CD4-positive, alpha-beta T cell (primary cell): ENCODE measurements at regions not wholly inside any gene's neighbourhood (a gene's known extent, or its start where the extent isn't known, plus 50 kb on each side); places are given as distances from the start of the nearest gene placed in this dataset.

Source experiments
- ATAC-seq: fragments of 200-7000 bp; cut with Tn5 transposase; one replicate; pipeline ENCODE4 v1.10.0; 2022; ENCODE audit warnings: mild to moderate bottlenecking; ENCODE audit not compliant: poor library complexity
- CTCF ChIA-PET: fragments of 350-600 bp; sonication (Branson Sonifier 250); formaldehyde crosslinking; loops from one replicate; lab custom pipeline; 2021; ENCODE audit warnings: antibody characterized with exemption, inconsistent platforms; lab: Charles Lee
- POLR2A ChIA-PET: fragments of 350-600 bp; sonication (Branson Sonifier 250); formaldehyde crosslinking; loops from one replicate; lab custom pipeline; 2021; ENCODE audit warnings: antibody characterized with exemption, inconsistent platforms; lab: Charles Lee
- DNase-seq, 14 experiments: peaks; one replicate each; pipeline ENCODE4 v3.0.0-alpha.2; 2013 to 2020; ENCODE audit warnings: mixed read lengths in 2 of 14
- H3K27ac ChIP-seq, 2 donors: one replicate each; pipeline versions ENCODE4 v1.5.1 to v1.7.0; 2013; ENCODE audit warnings: low read length in 2 of 2, low read depth in 1 of 2, mild to moderate bottlenecking in 1 of 2
- H3K27me3 ChIP-seq, 2 experiments: 1 replicate in 1 of 2; 2 replicates in 1 of 2; pipeline versions ENCODE4 v1.6.1 to v1.7.0; 2013; ENCODE audit warnings: low read length in 2 of 2, control low read depth in 1 of 2, mild to moderate bottlenecking in 1 of 2, moderate library complexity in 1 of 2; ENCODE audit not compliant: insufficient read depth in 2 of 2, control insufficient read depth in 1 of 2
- H3K36me3 ChIP-seq: one replicate; pipeline ENCODE4 v1.6.1; 2013; ENCODE audit warnings: low read length, control low read depth; ENCODE audit not compliant: insufficient read depth
- H3K4me1 ChIP-seq: one replicate; pipeline ENCODE4 v1.6.1; 2013; ENCODE audit warnings: low read length, control low read depth; ENCODE audit not compliant: insufficient read depth
- H3K4me3 ChIP-seq: one replicate; pipeline ENCODE4 v1.5.1; 2013; ENCODE audit warnings: mild to moderate bottlenecking, low read length, moderate library complexity
- H3K9me3 ChIP-seq, 2 experiments: 1 replicate in 1 of 2; 2 replicates in 1 of 2; pipeline versions ENCODE4 v1.6.1 to v1.7.0; 2013; ENCODE audit warnings: low read length in 2 of 2, mild to moderate bottlenecking in 2 of 2, control low read depth in 1 of 2, moderate library complexity in 1 of 2; ENCODE audit not compliant: control insufficient read depth in 1 of 2, insufficient read depth in 1 of 2
- H3K27ac Mint-ChIP-seq: one replicate; pipeline ENCODE4 v1.8.0; 2020; ENCODE audit warnings: mixed read lengths
- H3K27me3 Mint-ChIP-seq: one replicate; pipeline ENCODE4 v1.8.0; 2021; ENCODE audit warnings: mixed read lengths
- H3K36me3 Mint-ChIP-seq: one replicate; pipeline ENCODE4 v1.8.0; 2021; ENCODE audit warnings: low read depth, mixed read lengths
- H3K4me1 Mint-ChIP-seq: one replicate; pipeline ENCODE4 v1.8.0; 2021; ENCODE audit warnings: low read depth, mixed read lengths
- H3K4me3 Mint-ChIP-seq: one replicate; pipeline ENCODE4 v1.8.0; 2020; ENCODE audit warnings: mild to moderate bottlenecking, mixed read lengths
- H3K9me3 Mint-ChIP-seq: one replicate; pipeline ENCODE4 v1.8.0; 2020; ENCODE audit warnings: mixed read lengths
- intact Hi-C, 2 experiments: fragments of 100-400 bp; cut with DNase I in 1 of 2; cut with micrococcal nuclease in 1 of 2; formaldehyde crosslinking; loops; one replicate each; pipeline versions ENCODE4 v1.15.1 to v1.9.0; 2023 to 2025; cut with DNase I, micrococcal nuclease
- TF ChIP-seq, protein P1 (sequence below): fragments of 200-600 bp; IDR thresholded peaks from one replicate; pipeline ENCODE4 v1.8.0; 2022; ENCODE audit warnings: antibody characterized with exemption, mild to moderate bottlenecking

GRCh38 chrX:139287155-139287924, 243.2 kb upstream of the F9 start:
- Mint-ChIP-seq H3K4me3 (no peak overlapping the region), H3K4me1 (no peaks in the 10 kb centered on the region), H3K27me3 (no peaks in the 10 kb centered on the region), H3K36me3 (no peaks in the 10 kb centered on the region), H3K27ac (no peak overlapping the region), H3K9me3 (no peaks in the 10 kb centered on the region)
- Histone ChIP-seq H3K4me3 (no peak overlapping the region), H3K9me3 (no peaks in the 10 kb centered on the region), H3K27me3 (no peaks in the 10 kb centered on the region), H3K27ac (no peak overlapping the region), H3K4me1 (no peaks in the 10 kb centered on the region), H3K36me3 (no peaks in the 10 kb centered on the region)
- ATAC-seq (no peak), DNase-seq (no peak)
- ChIA-PET POLR2A (no interaction called here), CTCF (no interaction called here)
- TF ChIP-seq, protein P1, sequence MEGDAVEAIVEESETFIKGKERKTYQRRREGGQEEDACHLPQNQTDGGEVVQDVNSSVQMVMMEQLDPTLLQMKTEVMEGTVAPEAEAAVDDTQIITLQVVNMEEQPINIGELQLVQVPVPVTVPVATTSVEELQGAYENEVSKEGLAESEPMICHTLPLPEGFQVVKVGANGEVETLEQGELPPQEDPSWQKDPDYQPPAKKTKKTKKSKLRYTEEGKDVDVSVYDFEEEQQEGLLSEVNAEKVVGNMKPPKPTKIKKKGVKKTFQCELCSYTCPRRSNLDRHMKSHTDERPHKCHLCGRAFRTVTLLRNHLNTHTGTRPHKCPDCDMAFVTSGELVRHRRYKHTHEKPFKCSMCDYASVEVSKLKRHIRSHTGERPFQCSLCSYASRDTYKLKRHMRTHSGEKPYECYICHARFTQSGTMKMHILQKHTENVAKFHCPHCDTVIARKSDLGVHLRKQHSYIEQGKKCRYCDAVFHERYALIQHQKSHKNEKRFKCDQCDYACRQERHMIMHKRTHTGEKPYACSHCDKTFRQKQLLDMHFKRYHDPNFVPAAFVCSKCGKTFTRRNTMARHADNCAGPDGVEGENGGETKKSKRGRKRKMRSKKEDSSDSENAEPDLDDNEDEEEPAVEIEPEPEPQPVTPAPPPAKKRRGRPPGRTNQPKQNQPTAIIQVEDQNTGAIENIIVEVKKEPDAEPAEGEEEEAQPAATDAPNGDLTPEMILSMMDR = no peak
- intact Hi-C loops = no loop called here

GRCh38 chrX:139286342-139286741, 244.2 kb upstream of the F9 start:
- H3K27ac Mint-ChIP-seq = no peak overlapping the region
- H3K36me3 ChIP-seq = no peaks in the 10 kb centered on the region
- DNase-seq = no peak
- no peak overlapping the region for H3K4me3 ChIP-seq
- no peaks in the 10 kb centered on the region for H3K9me3 ChIP-seq
- no peaks in the 10 kb centered on the region for H3K4me1 Mint-ChIP-seq
- no peak overlapping the region for H3K4me3 Mint-ChIP-seq
- intact Hi-C loops = no loop called here
- TF ChIP-seq, protein P1 = no peak
- ChIA-PET POLR2A (no interaction called here), CTCF (no interaction called here)
- no peaks in the 10 kb centered on the region for H3K4me1 ChIP-seq
- H3K36me3 Mint-ChIP-seq = no peaks in the 10 kb centered on the region
- no peaks in the 10 kb centered on the region for H3K9me3 Mint-ChIP-seq
- no peaks in the 10 kb centered on the region for H3K27me3 ChIP-seq
- H3K27me3 Mint-ChIP-seq = no peaks in the 10 kb centered on the region
- no peak overlapping the region for H3K27ac ChIP-seq
- no peak for ATAC-seq

- Histone ChIP-seq H3K4me3 (no peak overlapping the region), H3K27me3 (no peaks in the 10 kb centered on the region), H3K4me1 (no peaks in the 10 kb centered on the region), H3K27ac (no peak overlapping the region), H3K9me3 (no peaks in the 10 kb centered on the region), H3K36me3 (no peaks in the 10 kb centered on the region)
- TF ChIP-seq, protein P1 = no peak
- no peaks in the 10 kb centered on the region for H3K9me3 Mint-ChIP-seq
- H3K27ac Mint-ChIP-seq = no peak overlapping the region
- H3K27me3 Mint-ChIP-seq = no peaks in the 10 kb centered on the region
- no peaks in the 10 kb centered on the region for H3K36me3 Mint-ChIP-seq
- DNase-seq (no peak), ATAC-seq (no peak)
- ChIA-PET POLR2A (no interaction called here), CTCF (no interaction called here)
- intact Hi-C loops = no loop called here
- H3K4me3 Mint-ChIP-seq = no peak overlapping the region
- H3K4me1 Mint-ChIP-seq = no peaks in the 10 kb centered on the region
Observed at GRCh38 chrX:139267851-139268250, 262.7 kb upstream of the F9 start.
